GM12878 (cell line): ENCODE measurements at regions not wholly inside any gene's neighbourhood (a gene's known extent, or its start where the extent isn't known, plus 50 kb on each side); places are given as distances from the start of the nearest gene placed in this dataset.

ENCODE experiments used
- ATAC-seq: fragments of 200-7000 bp; cut with Tn5 transposase; 3 replicates; pipeline ENCODE4 v1.9.1; 2020; ENCODE audit warnings: mild to moderate bottlenecking, moderate library complexity
- BruUV-seq: library from RNA; stranded (reverse); fragments of 400-500 nt; replicated peaks from 2 replicates; lab custom pipeline; 2021; lab: Mats Ljungman, UMichigan
- CTCF ChIA-PET: fragments of 300-600 bp; sonication (Branson Sonifier 250); formaldehyde crosslinking; extraction: SDS; loops from one replicate; lab custom pipeline; 2021; ENCODE audit warnings: inconsistent platforms; lab: Yijun Ruan, JAX
- POLR2A ChIA-PET: fragments of 350-600 bp; formaldehyde crosslinking; extraction: SDS; loops from one replicate; lab custom pipeline; 2021; ENCODE audit warnings: inconsistent platforms; lab: Charles Lee
- RAD21 ChIA-PET: fragments of 300-600 bp; sonication (Branson Sonifier 250); formaldehyde crosslinking; loops from one replicate; lab custom pipeline; 2023; ENCODE audit warnings: antibody characterized with exemption; ENCODE audit not compliant: unreplicated experiment; lab: Charles Lee
- SMC1A ChIA-PET: fragments of 300-600 bp; sonication (Branson Sonifier 250); formaldehyde crosslinking; loops from one replicate; lab custom pipeline; 2023; ENCODE audit not compliant: unreplicated experiment, uncharacterized antibody; lab: Charles Lee
- DNase-seq: peaks from one replicate; pipeline ENCODE4 v3.0.0-alpha.2; 2011; ENCODE audit warnings: low read depth, low spot score
- FAIRE-seq: peaks from 3 replicates; lab custom pipeline; 2011; peaks lifted over from hg19 to GRCh38; lab: Jason Lieb, UNC
- H2AFZ ChIP-seq: 2 replicates; pipeline ENCODE4 v1.6.0; 2011; ENCODE audit warnings: low read depth, low read length, control low read depth; ENCODE audit not compliant: control insufficient read depth
- H3K27ac ChIP-seq: 2 replicates; pipeline ENCODE4 v1.5.1; 2011; ENCODE audit warnings: control low read depth; ENCODE audit not compliant: control insufficient read depth, insufficient read depth
- H3K27me3 ChIP-seq, 2 experiments: replicated peaks in 1 of 2; 2 replicates each; pipeline versions ENCODE4 v1.6.0 to v1.6.1; 2011; ENCODE audit warnings: low read length in 1 of 2; ENCODE audit not compliant: control insufficient read depth in 2 of 2, insufficient read depth in 2 of 2
- H3K36me3 ChIP-seq, 2 experiments: 2 replicates each; pipeline ENCODE4 v1.5.1; 2011; ENCODE audit warnings: low read length in 1 of 2; ENCODE audit not compliant: control insufficient read depth in 2 of 2, insufficient read depth in 2 of 2
- H3K4me1 ChIP-seq: 2 replicates; pipeline ENCODE4 v1.6.1; 2011; ENCODE audit warnings: mild to moderate bottlenecking, low read length, moderate library complexity, mixed read lengths; ENCODE audit not compliant: control insufficient read depth, insufficient read depth
- H3K4me2 ChIP-seq: 2 replicates; pipeline ENCODE4 v1.6.0; 2011; ENCODE audit warnings: control low read depth; ENCODE audit not compliant: control insufficient read depth, insufficient read depth
- H3K4me3 ChIP-seq: fragments of 200-600 bp; sonication (generic); 2 replicates; pipeline ENCODE4 v1.5.1; 2016
- H3K79me2 ChIP-seq: 2 replicates; pipeline ENCODE4 v1.6.0; 2011; ENCODE audit warnings: low read length; ENCODE audit not compliant: control insufficient read depth, insufficient read depth
- H3K9ac ChIP-seq: 2 replicates; pipeline ENCODE4 v1.8.0; 2011; ENCODE audit warnings: low read length, control low read depth, mixed read lengths; ENCODE audit not compliant: control insufficient read depth, insufficient read depth
- H3K9me3 ChIP-seq: replicated peaks from 3 replicates; pipeline ENCODE4 v1.5.1; 2011; ENCODE audit warnings: mild to moderate bottlenecking, low read length; ENCODE audit not compliant: control insufficient read depth, insufficient read depth
- H4K20me1 ChIP-seq: 2 replicates; pipeline ENCODE4 v1.6.0; 2011; ENCODE audit not compliant: control insufficient read depth, insufficient read depth
- E2F4 ChIP-seq: IDR thresholded peaks from 2 replicates; pipeline ENCODE4 v1.6.1; 2012; ENCODE audit warnings: low read depth, low read length, improper control_type of control experiment
- ELK1 ChIP-seq: IDR thresholded peaks from 2 replicates; pipeline ENCODE4 v1.6.1; 2012; ENCODE audit warnings: low read depth, low read length, improper control_type of control experiment
- EP300 ChIP-seq, 2 experiments: fragments of 150-350 bp in 1 of 2; IDR thresholded peaks; 2 replicates each; pipeline ENCODE4 v1.6.1; 2011 to 2012; ENCODE audit warnings: low read depth in 2 of 2, low read length in 2 of 2, borderline replicate concordance in 1 of 2, improper control_type of control experiment in 1 of 2, inconsistent platforms in 1 of 2; ENCODE audit not compliant: control insufficient read depth in 1 of 2
- ETV6 ChIP-seq, 2 experiments: fragments of 450-650 bp in 1 of 2; IDR thresholded peaks in 1 of 2; conservative IDR thresholded peaks in 1 of 2; 2 replicates each; pipeline ENCODE4 v1.6.1; 2014; ENCODE audit warnings: antibody characterized with exemption in 1 of 2, borderline replicate concordance in 1 of 2, low read depth in 1 of 2, mild to moderate bottlenecking in 1 of 2, moderate library complexity in 1 of 2
- IKZF1 ChIP-seq: fragments of 450-650 bp; conservative IDR thresholded peaks from 2 replicates; pipeline ENCODE4 v1.6.1; 2017; ENCODE audit warnings: antibody characterized with exemption, mild to moderate bottlenecking
- RBBP5 ChIP-seq: fragments of 200-600 bp; sonication (generic); conservative IDR thresholded peaks from 2 replicates; pipeline ENCODE4 v1.6.1; 2016
- SKIL ChIP-seq: fragments of 450-650 bp; IDR thresholded peaks from 2 replicates; pipeline ENCODE4 v1.6.1; 2017; ENCODE audit warnings: mild to moderate bottlenecking, low read depth, inconsistent platforms; ENCODE audit not compliant: poor library complexity, severe bottlenecking
- WGBS: methylation state at CpG from one replicate; pipeline ENCODE4 v1.1.6; 2016; ENCODE audit warnings: low lambda C conversion rate; ENCODE audit not compliant: insufficient replicate concordance, insufficient coverage; ENCODE audit errors: missing lambda C conversion rate; 5-methylcytosine and 5-hydroxymethylcytosine counted together
- in situ Hi-C: fragments of 300-500 bp; cut with MboI; formaldehyde crosslinking; loops from 9 replicates; pipeline ENCODE4 v1.14.3; 2018; ENCODE audit warnings: mixed read lengths
- intact Hi-C: fragments of 100-400 bp; cut with micrococcal nuclease; formaldehyde crosslinking; loops from one replicate; pipeline ENCODE4 v1.14.2; 2022; ENCODE audit not compliant: unreplicated experiment

DNA sequence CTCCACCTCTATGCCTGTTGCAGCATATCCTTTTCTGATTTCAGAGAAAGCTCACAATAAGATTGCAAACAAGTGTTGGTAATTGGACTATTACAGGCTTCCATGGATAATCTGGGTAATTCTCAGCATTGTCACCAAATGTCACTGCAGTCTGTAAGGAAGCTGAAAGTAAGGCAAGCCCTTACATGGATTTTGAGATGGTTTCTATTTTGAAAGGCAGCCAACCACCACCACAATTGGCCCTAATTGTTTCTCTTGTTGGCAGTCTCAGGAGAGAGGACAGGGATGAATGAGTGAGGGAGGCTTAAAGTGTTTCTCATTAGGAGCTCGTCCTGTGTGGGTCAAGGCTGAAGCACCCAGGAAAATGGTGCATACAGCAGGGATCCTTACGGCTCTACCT lies 879.9 kb downstream of the TUSC7 start:
- 4% methylated on average over 2 of the region's 2 CpGs for WGBS
- intact Hi-C loops = no loop called here
- no peak for FAIRE-seq

More for the DNA sequence above, 879.9 kb downstream of the TUSC7 start:
- no peak overlapping the region for H2AFZ ChIP-seq
- no peaks in the 10 kb centered on the region for H3K4me1 ChIP-seq
- no peaks in the 10 kb centered on the region for H3K79me2 ChIP-seq
- H3K9ac ChIP-seq = no peak overlapping the region
- H3K4me2 ChIP-seq = no peak overlapping the region
- no peaks in the 10 kb centered on the region for H3K27me3 ChIP-seq
- H3K9me3 ChIP-seq = no peaks in the 10 kb centered on the region
- RAD21 ChIA-PET = interaction anchor here (0.6 kb wide), 1 partner anchor 10 kb away, joined by 3 read pairs; no protein-coding TSS in a partner anchor
- CTCF ChIA-PET = no interaction called here
- TF ChIP-seq ELK1 = no peak
- TF ChIP-seq ETV6 (conservative IDR thresholded peaks at IDR 0.05 in 1 of 2, IDR thresholded peaks at IDR 0.05 in 1 of 2; ENCODE audit: borderline replicate concordance in 1 of 2, low read depth in 1 of 2) = no peak
- no peak for TF ChIP-seq RBBP5
- TF ChIP-seq SKIL = no peak
- no peak for TF ChIP-seq E2F4
- TF ChIP-seq IKZF1 = no peak
- TF ChIP-seq EP300 (IDR thresholded peaks at IDR 0.05; ENCODE audit: borderline replicate concordance in 1 of 2, control insufficient read depth in 1 of 2, low read depth in 2 of 2, low read length in 2 of 2) = no peak
- POLR2A ChIA-PET = no interaction called here
- SMC1A ChIA-PET = interaction anchor here (0.5 kb wide), 1 partner anchor 535 kb away, joined by 3 read pairs; no protein-coding TSS in a partner anchor
- no peaks in the 10 kb centered on the region for H3K36me3 ChIP-seq
- H3K4me3 ChIP-seq = no peak overlapping the region
- in situ Hi-C loops = no loop called here
- no peak overlapping the region for H3K27ac ChIP-seq
- no peak for ATAC-seq
- no TSS peak for BruUV-seq
- no peaks in the 10 kb centered on the region for H4K20me1 ChIP-seq
- DNase-seq = no peak
